ENCODE measurements at regions not wholly inside any gene's neighbourhood (a gene's known extent, or its start where the extent isn't known, plus 50 kb on each side); places are given as distances from the start of the nearest gene placed in this dataset.

DNA sequence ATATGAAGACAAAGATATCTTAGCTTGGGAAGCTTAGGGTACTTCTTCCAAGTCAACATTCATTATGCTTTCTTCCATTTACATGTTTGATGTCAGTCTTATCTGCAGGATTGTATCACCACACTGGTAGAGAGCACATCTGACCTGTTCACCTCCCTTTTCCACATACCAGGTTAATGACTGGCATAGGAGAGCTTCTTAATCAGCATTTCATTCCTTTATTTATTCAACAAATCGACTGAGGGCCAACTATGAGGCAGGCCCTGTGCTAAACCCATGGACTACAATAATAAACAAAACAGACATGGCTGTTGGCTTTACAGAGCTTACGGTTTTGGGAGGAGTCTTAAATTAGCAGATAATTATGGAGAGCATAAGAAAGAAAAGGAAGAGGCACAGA is 378.1 kb upstream of the CDH11 start:
- DNase-seq (ENCODE audit: low read depth) (peak; percentile 78), FAIRE-seq (no peak)
- no peaks in the 10 kb centered on the region for H3K27me3 ChIP-seq (ENCODE audit: control insufficient read depth, insufficient read depth, low read length)
- no peaks in the 10 kb centered on the region for H3K36me3 ChIP-seq (ENCODE audit: control insufficient read depth, insufficient read depth, low read length)
- H3K4me3 ChIP-seq (ENCODE audit: low read depth, low read length), result no peak overlapping the region
- TF ChIP-seq, protein P1, sequence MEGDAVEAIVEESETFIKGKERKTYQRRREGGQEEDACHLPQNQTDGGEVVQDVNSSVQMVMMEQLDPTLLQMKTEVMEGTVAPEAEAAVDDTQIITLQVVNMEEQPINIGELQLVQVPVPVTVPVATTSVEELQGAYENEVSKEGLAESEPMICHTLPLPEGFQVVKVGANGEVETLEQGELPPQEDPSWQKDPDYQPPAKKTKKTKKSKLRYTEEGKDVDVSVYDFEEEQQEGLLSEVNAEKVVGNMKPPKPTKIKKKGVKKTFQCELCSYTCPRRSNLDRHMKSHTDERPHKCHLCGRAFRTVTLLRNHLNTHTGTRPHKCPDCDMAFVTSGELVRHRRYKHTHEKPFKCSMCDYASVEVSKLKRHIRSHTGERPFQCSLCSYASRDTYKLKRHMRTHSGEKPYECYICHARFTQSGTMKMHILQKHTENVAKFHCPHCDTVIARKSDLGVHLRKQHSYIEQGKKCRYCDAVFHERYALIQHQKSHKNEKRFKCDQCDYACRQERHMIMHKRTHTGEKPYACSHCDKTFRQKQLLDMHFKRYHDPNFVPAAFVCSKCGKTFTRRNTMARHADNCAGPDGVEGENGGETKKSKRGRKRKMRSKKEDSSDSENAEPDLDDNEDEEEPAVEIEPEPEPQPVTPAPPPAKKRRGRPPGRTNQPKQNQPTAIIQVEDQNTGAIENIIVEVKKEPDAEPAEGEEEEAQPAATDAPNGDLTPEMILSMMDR (IDR thresholded peaks at IDR 0.05; ENCODE audit: insufficient read depth, low read length, severe bottlenecking), result no peak

DNA sequence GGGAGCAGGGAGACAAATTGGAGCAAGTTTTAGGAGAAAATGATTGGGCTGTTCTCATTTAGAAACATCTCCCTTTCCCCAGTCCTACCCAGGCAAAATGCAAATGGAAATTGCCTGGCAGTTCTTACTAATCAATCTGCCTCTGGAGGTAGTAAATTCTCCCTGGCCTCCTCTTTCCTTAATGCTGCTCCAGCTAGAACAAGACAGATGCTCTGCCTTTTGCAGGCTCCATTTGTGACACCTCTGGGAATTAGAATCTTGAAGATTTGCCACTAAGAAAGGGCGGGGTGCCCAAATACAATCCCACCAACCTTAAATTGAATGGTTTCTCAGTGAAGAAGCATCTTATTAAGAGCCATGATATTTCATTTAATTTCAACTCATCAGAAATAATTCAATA is 377.7 kb upstream of the CDH11 start:
- no peak for FAIRE-seq
- Histone ChIP-seq H3K27me3 (ENCODE audit: control insufficient read depth, insufficient read depth, low read length) (no peaks in the 10 kb centered on the region), H3K4me3 (ENCODE audit: low read depth, low read length) (no peak overlapping the region), H3K36me3 (ENCODE audit: control insufficient read depth, insufficient read depth, low read length) (no peaks in the 10 kb centered on the region)
- DNase-seq (ENCODE audit: low read depth), result no peak
- TF ChIP-seq, protein P1 (IDR thresholded peaks at IDR 0.05; ENCODE audit: insufficient read depth, low read length, severe bottlenecking), result no peak

DNA sequence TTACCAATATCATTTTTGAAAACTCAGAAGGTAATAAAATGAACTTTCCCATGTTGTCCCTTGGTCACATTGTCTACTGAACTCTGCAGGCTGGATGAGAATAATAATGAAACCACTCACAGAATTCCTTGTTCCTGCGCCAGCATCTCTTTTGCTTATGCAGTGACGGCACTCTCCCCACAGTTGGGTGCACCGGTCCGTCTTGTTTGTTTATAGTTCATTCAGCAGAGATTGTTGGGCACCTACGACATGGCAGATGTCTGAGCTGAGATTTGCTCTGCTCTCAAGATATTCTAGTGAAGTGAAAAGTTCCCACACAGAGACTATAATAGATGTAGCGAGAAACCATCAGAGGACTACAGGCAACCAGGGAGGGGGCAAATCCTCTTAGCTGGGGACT is 375.7 kb upstream of the CDH11 start:
- H3K27me3 ChIP-seq (ENCODE audit: control insufficient read depth, insufficient read depth, low read length), result no peaks in the 10 kb centered on the region
- TF ChIP-seq, protein P1 (IDR thresholded peaks at IDR 0.05; ENCODE audit: insufficient read depth, low read length, severe bottlenecking), result no peak
- H3K36me3 ChIP-seq (ENCODE audit: control insufficient read depth, insufficient read depth, low read length), result no peaks in the 10 kb centered on the region
- no peak for FAIRE-seq
- DNase-seq (ENCODE audit: low read depth), result no peak
- H3K4me3 ChIP-seq (ENCODE audit: low read depth, low read length), result no peak overlapping the region

DNA sequence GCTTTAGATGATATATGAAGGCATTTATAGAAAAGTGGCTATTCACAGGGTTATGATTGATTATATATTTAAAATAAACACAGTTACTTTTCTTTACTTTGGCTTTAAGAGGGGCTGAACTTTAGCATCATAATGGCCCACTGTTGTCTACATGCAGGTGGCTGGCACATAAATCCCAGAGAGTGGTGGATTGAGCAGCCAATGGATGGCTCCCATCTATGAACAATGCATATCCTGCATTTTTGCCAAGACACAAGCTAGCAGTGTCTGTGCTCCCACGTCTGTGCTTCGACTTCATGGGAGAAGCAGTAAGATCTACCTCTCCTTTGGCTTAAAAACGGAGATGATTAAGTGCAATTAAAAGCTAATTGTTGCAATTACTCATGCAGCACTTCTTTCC is 373.2 kb upstream of the CDH11 start:
- Histone ChIP-seq H3K27me3 (ENCODE audit: control insufficient read depth, insufficient read depth, low read length) (no peaks in the 10 kb centered on the region), H3K36me3 (ENCODE audit: control insufficient read depth, insufficient read depth, low read length) (no peaks in the 10 kb centered on the region), H3K4me3 (ENCODE audit: low read depth, low read length) (no peak overlapping the region)
- no peak for FAIRE-seq
- TF ChIP-seq, protein P1 (IDR thresholded peaks at IDR 0.05; ENCODE audit: insufficient read depth, low read length, severe bottlenecking), result no peak
- DNase-seq (ENCODE audit: low read depth), result no peak

DNA sequence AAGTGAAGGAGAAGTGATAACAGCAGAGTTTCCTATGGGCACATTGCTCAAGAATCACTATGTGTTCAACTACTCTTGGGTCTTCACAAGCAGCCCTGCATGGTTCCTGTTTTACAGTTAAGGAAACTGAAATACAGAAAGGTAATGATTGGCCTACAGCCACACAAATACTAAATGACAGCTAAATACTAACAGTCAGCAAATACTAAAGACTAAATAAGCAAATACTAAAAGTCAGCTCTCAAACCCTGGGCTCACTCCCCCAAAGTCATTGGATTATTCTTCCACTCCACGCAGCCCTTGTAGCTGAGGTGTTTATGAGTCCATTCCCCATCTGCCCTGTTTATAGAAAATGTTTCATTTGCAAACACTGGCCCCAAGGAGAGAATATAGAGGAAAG is 372.7 kb upstream of the CDH11 start:
- FAIRE-seq (no peak), DNase-seq (ENCODE audit: low read depth) (no peak)
- TF ChIP-seq, protein P1 (IDR thresholded peaks at IDR 0.05; ENCODE audit: insufficient read depth, low read length, severe bottlenecking), result no peak
- H3K27me3 ChIP-seq (ENCODE audit: control insufficient read depth, insufficient read depth, low read length), result no peaks in the 10 kb centered on the region
- H3K36me3 ChIP-seq (ENCODE audit: control insufficient read depth, insufficient read depth, low read length), result no peaks in the 10 kb centered on the region
- no peak overlapping the region for H3K4me3 ChIP-seq (ENCODE audit: low read depth, low read length)

DNA sequence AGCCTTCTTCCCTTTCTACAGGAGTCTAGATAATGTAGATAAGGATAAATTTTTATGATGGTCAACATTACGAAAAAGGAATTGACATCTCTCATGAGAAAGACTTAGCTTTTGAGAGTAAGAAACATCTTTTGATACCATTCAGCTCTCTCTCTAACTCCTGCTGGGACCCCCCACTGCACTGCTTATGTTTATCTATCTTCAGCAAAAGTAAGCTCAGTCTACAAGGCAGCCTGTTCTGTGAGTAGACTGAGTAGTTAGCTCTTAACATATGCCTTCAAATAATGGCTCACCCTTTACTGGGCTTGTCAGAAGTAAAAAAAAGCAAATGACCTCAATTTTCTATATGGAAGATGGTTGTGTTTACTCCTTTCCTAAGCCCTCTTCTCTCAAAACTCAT is 372.2 kb upstream of the CDH11 start:
- H3K27me3 ChIP-seq (ENCODE audit: control insufficient read depth, insufficient read depth, low read length), result no peaks in the 10 kb centered on the region
- no peak overlapping the region for H3K4me3 ChIP-seq (ENCODE audit: low read depth, low read length)
- H3K36me3 ChIP-seq (ENCODE audit: control insufficient read depth, insufficient read depth, low read length), result no peaks in the 10 kb centered on the region
- TF ChIP-seq, protein P1 (IDR thresholded peaks at IDR 0.05; ENCODE audit: insufficient read depth, low read length, severe bottlenecking), result no peak
- DNase-seq (ENCODE audit: low read depth) (no peak), FAIRE-seq (no peak)

Measured in bronchial epithelial cell (primary cell).